ENCODE measurements at regions not wholly inside any gene's neighbourhood (a gene's known extent, or its start where the extent isn't known, plus 50 kb on each side); places are given as distances from the start of the nearest gene placed in this dataset.

GRCh38 chr18:10202845-10203321 lies 251.6 kb upstream of the APCDD1 start:
- no peak overlapping the region for H3K27ac ChIP-seq
- no peaks in the 10 kb centered on the region for H3K9me3 ChIP-seq
- H3K4me3 ChIP-seq: no peak overlapping the region
- no peak for TF ChIP-seq POLR2A (IDR thresholded peaks at IDR 0.05)
- TF ChIP-seq, protein P1, sequence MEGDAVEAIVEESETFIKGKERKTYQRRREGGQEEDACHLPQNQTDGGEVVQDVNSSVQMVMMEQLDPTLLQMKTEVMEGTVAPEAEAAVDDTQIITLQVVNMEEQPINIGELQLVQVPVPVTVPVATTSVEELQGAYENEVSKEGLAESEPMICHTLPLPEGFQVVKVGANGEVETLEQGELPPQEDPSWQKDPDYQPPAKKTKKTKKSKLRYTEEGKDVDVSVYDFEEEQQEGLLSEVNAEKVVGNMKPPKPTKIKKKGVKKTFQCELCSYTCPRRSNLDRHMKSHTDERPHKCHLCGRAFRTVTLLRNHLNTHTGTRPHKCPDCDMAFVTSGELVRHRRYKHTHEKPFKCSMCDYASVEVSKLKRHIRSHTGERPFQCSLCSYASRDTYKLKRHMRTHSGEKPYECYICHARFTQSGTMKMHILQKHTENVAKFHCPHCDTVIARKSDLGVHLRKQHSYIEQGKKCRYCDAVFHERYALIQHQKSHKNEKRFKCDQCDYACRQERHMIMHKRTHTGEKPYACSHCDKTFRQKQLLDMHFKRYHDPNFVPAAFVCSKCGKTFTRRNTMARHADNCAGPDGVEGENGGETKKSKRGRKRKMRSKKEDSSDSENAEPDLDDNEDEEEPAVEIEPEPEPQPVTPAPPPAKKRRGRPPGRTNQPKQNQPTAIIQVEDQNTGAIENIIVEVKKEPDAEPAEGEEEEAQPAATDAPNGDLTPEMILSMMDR (IDR thresholded peaks at IDR 0.05): no peak
- H3K4me1 ChIP-seq: no peaks in the 10 kb centered on the region
- no peak for DNase-seq
- no peaks in the 10 kb centered on the region for H3K27me3 ChIP-seq
- H3K36me3 ChIP-seq: no peaks in the 10 kb centered on the region

- Histone ChIP-seq H3K4me3 (no peak overlapping the region), H3K27ac (no peak overlapping the region), H3K4me1 (no peaks in the 10 kb centered on the region), H3K9me3 (no peaks in the 10 kb centered on the region), H3K36me3 (no peaks in the 10 kb centered on the region), H3K27me3 (no peaks in the 10 kb centered on the region)
- no peak for TF ChIP-seq POLR2A (IDR thresholded peaks at IDR 0.05)
- TF ChIP-seq, protein P1 (IDR thresholded peaks at IDR 0.05): no peak
- no peak for DNase-seq
Measured at GRCh38 chr18:10205151-10205550, 249.3 kb upstream of the APCDD1 start.

DNA sequence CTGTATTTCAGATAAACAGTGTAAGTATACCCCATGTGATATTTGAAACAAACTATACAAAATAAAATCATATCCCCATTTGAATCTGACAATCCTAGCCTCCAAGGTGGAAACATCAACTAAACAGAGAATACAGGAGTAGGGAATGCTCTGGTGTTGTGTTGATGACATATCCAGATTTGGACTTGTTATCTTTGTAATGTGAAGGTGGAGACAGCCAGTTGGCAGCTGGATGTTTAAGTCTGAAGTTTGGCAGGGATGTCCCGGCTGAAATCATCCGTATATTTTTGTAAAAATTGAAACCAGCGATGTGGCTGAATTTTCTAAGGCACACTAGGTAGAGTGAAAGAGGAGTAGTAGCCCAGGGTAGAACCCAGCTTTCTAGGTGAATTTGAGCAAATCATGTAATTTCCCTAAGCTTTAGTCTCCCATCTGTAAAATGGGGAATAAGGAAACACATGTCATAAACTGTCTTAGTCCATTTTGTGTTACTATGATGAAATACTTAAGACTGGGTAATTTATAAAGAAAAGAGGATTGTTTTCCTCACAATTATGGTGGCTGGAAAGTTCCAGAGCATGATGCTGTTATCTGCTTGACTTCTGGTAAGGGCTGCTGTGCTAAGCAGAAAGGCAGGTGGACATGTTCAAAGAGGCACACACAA lies 246.6 kb upstream of the APCDD1 start:
- Histone ChIP-seq H3K9me3 (no peaks in the 10 kb centered on the region), H3K4me1 (no peaks in the 10 kb centered on the region), H3K27ac (no peak overlapping the region), H3K4me3 (no peak overlapping the region), H3K36me3 (no peaks in the 10 kb centered on the region), H3K27me3 (no peaks in the 10 kb centered on the region)
- TF ChIP-seq, protein P1 (IDR thresholded peaks at IDR 0.05): no peak
- no peak for TF ChIP-seq POLR2A (IDR thresholded peaks at IDR 0.05)
- DNase-seq: no peak

DNA sequence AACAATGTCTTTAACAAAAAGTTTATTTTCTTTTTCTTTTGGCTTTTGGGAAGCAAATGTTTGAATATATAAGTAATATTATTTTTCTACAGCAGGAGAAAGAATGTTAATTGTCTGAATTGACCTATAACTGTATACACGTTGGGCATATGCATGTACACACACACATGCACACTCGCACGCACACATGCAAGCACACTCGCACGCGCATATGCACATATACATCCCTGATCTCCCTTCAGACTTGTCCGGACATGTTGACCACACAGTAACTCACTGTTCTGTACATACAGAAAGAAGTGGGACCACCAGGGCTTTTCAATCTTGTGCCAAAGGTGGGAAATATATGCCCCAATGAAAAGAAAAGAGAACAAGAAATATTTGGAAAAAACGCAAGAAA lies 245.1 kb upstream of the APCDD1 start:
- H3K36me3 ChIP-seq: no peaks in the 10 kb centered on the region
- no peak for DNase-seq
- TF ChIP-seq, protein P1 (IDR thresholded peaks at IDR 0.05): no peak
- no peak for TF ChIP-seq POLR2A (IDR thresholded peaks at IDR 0.05)
- no peak overlapping the region for H3K27ac ChIP-seq
- H3K4me1 ChIP-seq: peaks cover 0 to 4% (median 0%) of the 10 kb centered on the region in 4 donors
- no peaks in the 10 kb centered on the region for H3K27me3 ChIP-seq
- H3K9me3 ChIP-seq: no peaks in the 10 kb centered on the region
- H3K4me3 ChIP-seq: no peak overlapping the region

GRCh38 chr18:10210057-10210633 lies 244.3 kb upstream of the APCDD1 start:
- DNase-seq: no peak
- H3K27ac ChIP-seq: no peak overlapping the region
- no peaks in the 10 kb centered on the region for H3K27me3 ChIP-seq
- no peak overlapping the region for H3K4me3 ChIP-seq
- no peaks in the 10 kb centered on the region for H3K9me3 ChIP-seq
- TF ChIP-seq, protein P1 (IDR thresholded peaks at IDR 0.05): no peak
- no peak for TF ChIP-seq POLR2A (IDR thresholded peaks at IDR 0.05)
- peaks cover 0 to 4% (median 0%) of the 10 kb centered on the region in 4 donors for H3K4me1 ChIP-seq
- no peaks in the 10 kb centered on the region for H3K36me3 ChIP-seq
